NCI-H2107 (cell line): ENCODE measurements at regions not wholly inside any gene's neighbourhood (a gene's known extent, or its start where the extent isn't known, plus 50 kb on each side); places are given as distances from the start of the nearest gene placed in this dataset.
"Not testable (repeated sequence)": the region's sequence is repeated elsewhere in the genome, so short reads cannot be mapped to it uniquely, and the experiment has no call there.

Experiments used
- DNase-seq: peaks from one replicate; lab custom pipeline; 2025; lab: John Stamatoyannopoulos, UW

- DNase-seq, result no peak
Observed at GRCh38 chr2:145925591-145925990, 1405.7 kb upstream of the ZEB2 start.

- no peak for DNase-seq
Observed at GRCh38 chr2:145919477-145919876, 1399.6 kb upstream of the ZEB2 start.

GRCh38 chr2:145918951-145919350, 1399.0 kb upstream of the ZEB2 start:
- DNase-seq, result no peak

GRCh38 chr2:145916799-145917198, 1396.9 kb upstream of the ZEB2 start:
- DNase-seq, result no peak

GRCh38 chr2:145914716-145915115, 1394.8 kb upstream of the ZEB2 start:
- DNase-seq, result no peak

- DNase-seq, result no peak
Observed at GRCh38 chr2:145910416-145910815, 1390.5 kb upstream of the ZEB2 start.

- no peak for DNase-seq
Observed at GRCh38 chr2:145909766-145910165, 1389.8 kb upstream of the ZEB2 start.

- DNase-seq, result no peak
Observed at GRCh38 chr2:145909175-145909755, 1389.3 kb upstream of the ZEB2 start.

GRCh38 chr2:145906354-145906753, 1386.4 kb upstream of the ZEB2 start:
- DNase-seq, result no peak

GRCh38 chr2:145905371-145905770, 1385.5 kb upstream of the ZEB2 start:
- DNase-seq, result no peak

- no peak for DNase-seq
Observed at GRCh38 chr2:145897151-145897550, 1377.2 kb upstream of the ZEB2 start.

- no peak for DNase-seq
Observed at GRCh38 chr2:145887915-145888314, 1368.0 kb upstream of the ZEB2 start.

GRCh38 chr2:145880997-145881396, 1361.1 kb upstream of the ZEB2 start:
- DNase-seq, result not testable (repeated sequence)

- no peak for DNase-seq
Observed at GRCh38 chr2:145875016-145875415, 1355.1 kb upstream of the ZEB2 start.

GRCh38 chr2:145874466-145874865, 1354.5 kb upstream of the ZEB2 start:
- no peak for DNase-seq

- no peak for DNase-seq
Observed at GRCh38 chr2:145864501-145864900, 1344.6 kb upstream of the ZEB2 start.

- DNase-seq, result no peak
Observed at GRCh38 chr2:145861940-145862339, 1342.0 kb upstream of the ZEB2 start.

GRCh38 chr2:145860083-145860482, 1340.2 kb upstream of the ZEB2 start:
- DNase-seq, result no peak

GRCh38 chr2:145855142-145855541, 1335.2 kb upstream of the ZEB2 start:
- no peak for DNase-seq

- DNase-seq, result no peak
Observed at GRCh38 chr2:145854039-145854755, 1334.3 kb upstream of the ZEB2 start.

GRCh38 chr2:145851730-145852129, 1331.8 kb upstream of the ZEB2 start:
- DNase-seq, result no peak

GRCh38 chr2:145849466-145849865, 1329.5 kb upstream of the ZEB2 start:
- no peak for DNase-seq

- DNase-seq, result no peak
Observed at GRCh38 chr2:145846982-145847381, 1327.1 kb upstream of the ZEB2 start.

GRCh38 chr2:145845923-145846322, 1326.0 kb upstream of the ZEB2 start:
- no peak for DNase-seq
